K562 (cell line): ENCODE measurements at regions not wholly inside any gene's neighbourhood (a gene's known extent, or its start where the extent isn't known, plus 50 kb on each side); places are given as distances from the start of the nearest gene placed in this dataset.

Experiments used
- ATAC-seq: fragments of 200-7000 bp; cut with Tn5 transposase; 3 replicates; pipeline ENCODE4 v1.9.1; 2020; ENCODE audit warnings: moderate library complexity
- BruUV-seq: library from RNA; stranded (reverse); fragments of 400-500 nt; replicated peaks from 2 replicates; lab custom pipeline; 2021; lab: Mats Ljungman, UMichigan
- CTCF ChIA-PET: fragments of 300-600 bp; formaldehyde crosslinking; extraction: SDS; loops from one replicate; lab custom pipeline; 2021; ENCODE audit warnings: low intra/inter-chr PET ratio; lab: Yijun Ruan, JAX
- POLR2A ChIA-PET: fragments of 300-600, 350-650 bp; sonication (Branson Sonifier 250); formaldehyde crosslinking; extraction: SDS; loops from one replicate; lab custom pipeline; 2021; ENCODE audit warnings: antibody characterized with exemption, inconsistent platforms; lab: Yijun Ruan, JAX
- DNase-seq, 4 experiments: peaks; one replicate each; pipeline versions ENCODE4 v3.0.0 to v3.0.0-alpha.2; 2011 to 2018; ENCODE audit warnings: low spot score in 3 of 4, mixed read lengths in 3 of 4; ENCODE audit errors: extremely low read depth in 1 of 4
- FAIRE-seq: peaks from 2 replicates; lab custom pipeline; 2011; peaks lifted over from hg19 to GRCh38; lab: Jason Lieb, UNC
- H2AFZ ChIP-seq: 2 replicates; pipeline ENCODE4 v1.6.0; 2011; ENCODE audit warnings: low read depth, low read length, control low read depth, inconsistent platforms
- H3K27ac ChIP-seq: fragments of 200-600 bp; 3 replicates; pipeline ENCODE4 v1.8.0; 2011; ENCODE audit warnings: low read depth, mild to moderate bottlenecking, control low read depth, inconsistent platforms, low read length, moderate library complexity, mixed read lengths; ENCODE audit errors: extremely low read depth
- H3K27me3 ChIP-seq, 2 experiments: fragments of 300-600 bp in 1 of 2; 2 replicates in 1 of 2; 3 replicates in 1 of 2; pipeline versions ENCODE4 v1.6.0 to v1.8.0; 2011; ENCODE audit warnings: inconsistent platforms in 2 of 2, low read length in 2 of 2, mild to moderate bottlenecking in 1 of 2, mixed read lengths in 1 of 2, moderate library complexity in 1 of 2; ENCODE audit not compliant: control insufficient read depth in 2 of 2, insufficient read depth in 2 of 2
- H3K36me3 ChIP-seq: fragments of 300-600 bp; 3 replicates; pipeline ENCODE4 v1.8.0; 2011; ENCODE audit warnings: mild to moderate bottlenecking, low read length, inconsistent platforms; ENCODE audit not compliant: control insufficient read depth, insufficient read depth
- H3K4me1 ChIP-seq, 2 experiments: fragments of 200-600 bp in 1 of 2; replicated peaks in 1 of 2; 2 replicates in 1 of 2; 3 replicates in 1 of 2; pipeline versions ENCODE4 v1.5.1 to v1.8.0; 2011; ENCODE audit warnings: inconsistent platforms in 2 of 2, low read length in 2 of 2, mild to moderate bottlenecking in 1 of 2, mixed read lengths in 1 of 2, moderate library complexity in 1 of 2; ENCODE audit not compliant: control insufficient read depth in 2 of 2, insufficient read depth in 2 of 2
- H3K4me2 ChIP-seq: 2 replicates; pipeline ENCODE4 v1.6.1; 2011; ENCODE audit warnings: low read length, control low read depth, inconsistent platforms, mixed read lengths; ENCODE audit not compliant: insufficient read depth
- H3K4me3 ChIP-seq: fragments of 200-600 bp; sonication (generic), shearing (Covaris generic); 2 replicates; pipeline ENCODE4 v1.5.1; 2016; ENCODE audit warnings: control low read depth, inconsistent platforms
- H3K79me2 ChIP-seq: fragments of 200-600 bp; 3 replicates; pipeline ENCODE4 v1.8.0; 2011; ENCODE audit warnings: low read length, inconsistent platforms; ENCODE audit not compliant: control insufficient read depth, insufficient read depth
- H3K9ac ChIP-seq, 2 experiments: 2 replicates each; pipeline versions ENCODE4 v1.6.0 to v1.6.1; 2011; ENCODE audit warnings: low read depth in 2 of 2, low read length in 2 of 2, control low read depth in 1 of 2, inconsistent platforms in 1 of 2, mild to moderate bottlenecking in 1 of 2, mixed read lengths in 1 of 2; ENCODE audit not compliant: insufficient read depth in 1 of 2
- H3K9me1 ChIP-seq: one replicate; pipeline ENCODE4 v1.6.0; 2011; ENCODE audit warnings: inconsistent platforms, mild to moderate bottlenecking, low read length, moderate library complexity; ENCODE audit not compliant: control insufficient read depth, insufficient read depth
- H3K9me3 ChIP-seq: replicated peaks from 2 replicates; pipeline ENCODE4 v1.5.1; 2011; ENCODE audit warnings: low read depth, low read length, inconsistent platforms; ENCODE audit not compliant: control insufficient read depth, insufficient read depth
- H4K20me1 ChIP-seq: replicated peaks from 2 replicates; pipeline ENCODE4 v1.6.1; 2011; ENCODE audit warnings: low read length, inconsistent platforms, mixed read lengths; ENCODE audit not compliant: control insufficient read depth, insufficient read depth
- CREB1 ChIP-seq, 2 experiments: sonication (generic) in 1 of 2; formaldehyde crosslinking in 1 of 2; IDR thresholded peaks; 2 replicates each; pipeline versions ENCODE4 v1.6.1 to v1.8.0; 2012 to 2022; ENCODE audit warnings: inconsistent platforms in 1 of 2, mild to moderate bottlenecking in 1 of 2, missing genetic modification reagents in 1 of 2, moderate library complexity in 1 of 2
- ERF ChIP-seq: fragments of 450-650 bp; formaldehyde crosslinking; IDR thresholded peaks from 2 replicates; pipeline ENCODE4 v1.4.0; 2020; ENCODE audit warnings: mild to moderate bottlenecking, mixed read lengths
- FOS ChIP-seq: IDR thresholded peaks from 3 replicates; pipeline ENCODE4 v1.6.1; 2011; ENCODE audit not compliant: insufficient read length; ENCODE audit errors: extremely low read depth
- FOXK1 ChIP-seq: sonication (generic); formaldehyde crosslinking; IDR thresholded peaks from 2 replicates; pipeline ENCODE4 v1.8.0; 2022; ENCODE audit warnings: missing genetic modification reagents, mild to moderate bottlenecking, borderline replicate concordance
- MIER1 ChIP-seq: fragments of 450-650 bp; IDR thresholded peaks from 2 replicates; pipeline ENCODE4 v1.6.1; 2016; ENCODE audit warnings: antibody characterized with exemption, mild to moderate bottlenecking, low read depth
- NR2C2 ChIP-seq, 2 experiments: fragments of 200-800 bp in 1 of 2; sonication (Bioruptor generic) in 1 of 2; sonication (generic) in 1 of 2; formaldehyde crosslinking in 1 of 2; IDR thresholded peaks; 2 replicates each; pipeline versions ENCODE4 v1.6.1 to v1.8.0; 2016 to 2022; ENCODE audit warnings: mild to moderate bottlenecking in 1 of 2, missing compliant biosample characterization in 1 of 2, missing genetic modification characterization in 1 of 2, missing genetic modification reagents in 1 of 2
- PML ChIP-seq: IDR thresholded peaks from 2 replicates; pipeline ENCODE4 v1.6.1; 2012; ENCODE audit warnings: low read length, inconsistent platforms
- POLR3A ChIP-seq: IDR thresholded peaks from 2 replicates; pipeline ENCODE4 v1.6.1; 2011; ENCODE audit warnings: borderline replicate concordance, mild to moderate bottlenecking, moderate library complexity; ENCODE audit not compliant: insufficient read length, insufficient read depth; ENCODE audit errors: extremely low read depth
- PTTG1 ChIP-seq: fragments of 450-650 bp; IDR thresholded peaks from 2 replicates; pipeline ENCODE4 v1.6.1; 2016; ENCODE audit warnings: low read depth, mild to moderate bottlenecking, missing genetic modification characterization, missing compliant biosample characterization
- TGIF2 ChIP-seq: sonication (generic); formaldehyde crosslinking; IDR thresholded peaks from 2 replicates; pipeline ENCODE4 v1.8.1; 2022; ENCODE audit warnings: mild to moderate bottlenecking, missing genetic modification reagents, moderate library complexity
- ZNF143 ChIP-seq: sonication (generic); formaldehyde crosslinking; IDR thresholded peaks from 2 replicates; pipeline ENCODE4 v1.9.0; 2022; ENCODE audit warnings: mild to moderate bottlenecking, missing genetic modification reagents
- WGBS: fragments of 100-300 bp; shearing (Covaris generic); methylation state at CpG from one replicate; pipeline ENCODE4 v1.1.6; 2016; ENCODE audit warnings: low coverage, mixed read lengths; ENCODE audit not compliant: insufficient coverage; ENCODE audit errors: missing lambda C conversion rate; 5-methylcytosine and 5-hydroxymethylcytosine counted together
- in situ Hi-C: fragments of 300-500 bp; cut with MboI; formaldehyde crosslinking; loops from 4 replicates; pipeline ENCODE4 v1.15.0; 2018; ENCODE audit warnings: inconsistent platforms, mixed read lengths
- intact Hi-C: fragments of 100-400 bp; cut with micrococcal nuclease; formaldehyde crosslinking; loops from 2 replicates; pipeline ENCODE4 v1.14.2; 2022
- TF ChIP-seq, protein P1 (sequence below): sonication (generic); formaldehyde crosslinking; IDR thresholded peaks from 2 replicates; pipeline ENCODE4 v1.8.0; 2022; ENCODE audit warnings: mild to moderate bottlenecking, missing genetic modification reagents
- TF ChIP-seq, protein P2 (sequence below): fragments of 200-800 bp; sonication (Bioruptor generic); IDR thresholded peaks from 2 replicates; pipeline ENCODE4 v1.6.1; 2017; ENCODE audit warnings: missing genetic modification characterization, missing compliant biosample characterization

DNA sequence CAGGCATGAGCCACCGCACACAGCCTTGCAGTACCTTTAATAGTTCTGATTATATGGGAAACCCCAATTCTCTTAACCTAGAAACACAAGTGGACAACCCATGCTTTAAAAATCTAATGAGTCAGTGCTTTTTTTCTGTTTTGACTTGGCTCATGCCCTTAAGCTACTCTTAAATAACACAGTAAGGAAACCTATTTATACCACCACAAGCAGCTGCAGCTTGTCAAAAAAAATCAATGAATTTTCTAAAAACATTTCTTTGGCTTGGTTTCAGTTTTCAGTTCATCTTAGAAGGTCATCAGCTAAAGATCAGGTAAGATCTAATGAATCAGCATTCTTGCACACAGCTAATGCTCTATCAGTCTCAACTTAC is 124.1 kb upstream of the DST start (continued):
- TF ChIP-seq MIER1 (no peak), NR2C2 (CRISPR knock-in tag; IDR thresholded peaks at IDR 0.05) (no peak), NR2C2 (tag; IDR thresholded peaks at IDR 0.05) (no peak), CREB1 (IDR thresholded peaks at IDR 0.05) (no peak), CREB1 (CRISPR knock-in tag; IDR thresholded peaks at IDR 0.05) (no peak)
- TF ChIP-seq, all 486 proteins: peak for 0

DNA sequence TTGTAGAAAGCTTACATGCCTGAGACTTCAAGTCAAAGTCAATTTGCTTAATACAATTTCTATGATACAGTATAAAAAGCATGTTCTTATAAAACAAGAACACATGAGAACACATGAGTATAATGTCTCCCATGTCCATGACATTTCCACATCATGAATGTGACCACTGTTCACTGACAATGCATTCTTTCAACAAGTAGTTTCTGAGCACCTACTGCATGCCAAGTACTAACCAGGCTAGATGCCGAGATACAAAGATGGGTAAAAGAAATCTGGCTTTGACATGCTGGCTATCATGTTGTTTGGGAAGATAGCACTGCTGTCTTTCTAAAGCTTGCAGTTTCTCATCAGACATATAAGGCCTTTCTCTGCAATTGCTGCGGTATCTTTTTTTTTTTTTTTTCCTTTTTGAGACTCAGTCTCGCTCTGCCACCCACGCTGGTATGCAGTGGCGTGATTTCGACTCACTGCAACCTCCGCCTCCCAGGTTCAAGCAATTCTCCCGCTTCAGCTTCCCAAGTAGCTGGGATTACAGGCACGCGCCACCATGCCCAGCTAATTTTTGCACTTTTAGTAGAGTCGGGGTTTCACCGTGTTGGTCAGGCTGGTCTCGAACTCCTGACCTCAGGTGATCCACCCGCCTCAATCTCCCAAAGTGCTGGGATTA is 123.6 kb upstream of the DST start:
- Histone ChIP-seq H3K27me3 (no peaks in the 10 kb centered on the region; a peak in 1 of 5 replicates), H3K9me3 (no peaks in the 10 kb centered on the region), H2AFZ (no peak overlapping the region), H3K79me2 (no peaks in the 10 kb centered on the region), H3K36me3 (no peaks in the 10 kb centered on the region), H3K27ac (no peak overlapping the region), H3K4me3 (no peak overlapping the region), H3K4me1 (no peaks in the 10 kb centered on the region), H3K4me2 (no peak overlapping the region), H4K20me1 (0 out of 2 replicates have a peak, but pooled peaks cover 3% of the 10 kb centered on the region), H3K9ac (no peak overlapping the region), H3K9me1 (no peaks in the 10 kb centered on the region)
- ATAC-seq: no peak
- POLR2A ChIA-PET: interaction anchor here (0.6 kb wide), 1 partner anchor 498 kb away, joined by 3 read pairs; no protein-coding TSS in a partner anchor
- in situ Hi-C loops (no loop called here), intact Hi-C loops (loop anchor here (5.0 kb wide), 1 partner anchor 129 kb away; no protein-coding TSS in a partner anchor)
- WGBS: 9% methylated on average over 12 of the region's 14 CpGs
- FAIRE-seq: no peak
- CTCF ChIA-PET: no interaction called here
- DNase-seq: no peak
- BruUV-seq: no TSS peak
- TF ChIP-seq, protein P1, sequence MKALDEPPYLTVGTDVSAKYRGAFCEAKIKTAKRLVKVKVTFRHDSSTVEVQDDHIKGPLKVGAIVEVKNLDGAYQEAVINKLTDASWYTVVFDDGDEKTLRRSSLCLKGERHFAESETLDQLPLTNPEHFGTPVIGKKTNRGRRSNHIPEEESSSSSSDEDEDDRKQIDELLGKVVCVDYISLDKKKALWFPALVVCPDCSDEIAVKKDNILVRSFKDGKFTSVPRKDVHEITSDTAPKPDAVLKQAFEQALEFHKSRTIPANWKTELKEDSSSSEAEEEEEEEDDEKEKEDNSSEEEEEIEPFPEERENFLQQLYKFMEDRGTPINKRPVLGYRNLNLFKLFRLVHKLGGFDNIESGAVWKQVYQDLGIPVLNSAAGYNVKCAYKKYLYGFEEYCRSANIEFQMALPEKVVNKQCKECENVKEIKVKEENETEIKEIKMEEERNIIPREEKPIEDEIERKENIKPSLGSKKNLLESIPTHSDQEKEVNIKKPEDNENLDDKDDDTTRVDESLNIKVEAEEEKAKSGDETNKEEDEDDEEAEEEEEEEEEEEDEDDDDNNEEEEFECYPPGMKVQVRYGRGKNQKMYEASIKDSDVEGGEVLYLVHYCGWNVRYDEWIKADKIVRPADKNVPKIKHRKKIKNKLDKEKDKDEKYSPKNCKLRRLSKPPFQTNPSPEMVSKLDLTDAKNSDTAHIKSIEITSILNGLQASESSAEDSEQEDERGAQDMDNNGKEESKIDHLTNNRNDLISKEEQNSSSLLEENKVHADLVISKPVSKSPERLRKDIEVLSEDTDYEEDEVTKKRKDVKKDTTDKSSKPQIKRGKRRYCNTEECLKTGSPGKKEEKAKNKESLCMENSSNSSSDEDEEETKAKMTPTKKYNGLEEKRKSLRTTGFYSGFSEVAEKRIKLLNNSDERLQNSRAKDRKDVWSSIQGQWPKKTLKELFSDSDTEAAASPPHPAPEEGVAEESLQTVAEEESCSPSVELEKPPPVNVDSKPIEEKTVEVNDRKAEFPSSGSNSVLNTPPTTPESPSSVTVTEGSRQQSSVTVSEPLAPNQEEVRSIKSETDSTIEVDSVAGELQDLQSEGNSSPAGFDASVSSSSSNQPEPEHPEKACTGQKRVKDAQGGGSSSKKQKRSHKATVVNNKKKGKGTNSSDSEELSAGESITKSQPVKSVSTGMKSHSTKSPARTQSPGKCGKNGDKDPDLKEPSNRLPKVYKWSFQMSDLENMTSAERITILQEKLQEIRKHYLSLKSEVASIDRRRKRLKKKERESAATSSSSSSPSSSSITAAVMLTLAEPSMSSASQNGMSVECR: no peak
- TF ChIP-seq PTTG1 (tag) (no peak), POLR3A (no peak), PML (no peak), ZNF143 (CRISPR knock-in tag) (no peak), FOS (no peak), TGIF2 (no peak), FOXK1 (no peak), ERF (no peak)
- TF ChIP-seq, protein P2, sequence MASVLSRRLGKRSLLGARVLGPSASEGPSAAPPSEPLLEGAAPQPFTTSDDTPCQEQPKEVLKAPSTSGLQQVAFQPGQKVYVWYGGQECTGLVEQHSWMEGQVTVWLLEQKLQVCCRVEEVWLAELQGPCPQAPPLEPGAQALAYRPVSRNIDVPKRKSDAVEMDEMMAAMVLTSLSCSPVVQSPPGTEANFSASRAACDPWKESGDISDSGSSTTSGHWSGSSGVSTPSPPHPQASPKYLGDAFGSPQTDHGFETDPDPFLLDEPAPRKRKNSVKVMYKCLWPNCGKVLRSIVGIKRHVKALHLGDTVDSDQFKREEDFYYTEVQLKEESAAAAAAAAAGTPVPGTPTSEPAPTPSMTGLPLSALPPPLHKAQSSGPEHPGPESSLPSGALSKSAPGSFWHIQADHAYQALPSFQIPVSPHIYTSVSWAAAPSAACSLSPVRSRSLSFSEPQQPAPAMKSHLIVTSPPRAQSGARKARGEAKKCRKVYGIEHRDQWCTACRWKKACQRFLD (CRISPR knock-in tag): no peak
